HG03039 (cell line): ENCODE measurements at regions not wholly inside any gene's neighbourhood (a gene's known extent, or its start where the extent isn't known, plus 50 kb on each side); places are given as distances from the start of the nearest gene placed in this dataset.

ENCODE experiments used
- ATAC-seq: cut with Tn5 transposase; IDR thresholded peaks from one replicate; pipeline ENCODE4 v1.9.1; 2021; ENCODE audit warnings: mild to moderate bottlenecking, moderate library complexity; ENCODE audit not compliant: unreplicated experiment

GRCh38 chr9:97747201-97747965, 50.2 kb upstream of the XPA start:
- no peak for ATAC-seq

- no peak for ATAC-seq
Observed at GRCh38 chr9:97748525-97748924, 51.4 kb upstream of the XPA start.

- no peak for ATAC-seq
Observed at GRCh38 chr9:97749928-97750327, 52.8 kb upstream of the XPA start.

DNA sequence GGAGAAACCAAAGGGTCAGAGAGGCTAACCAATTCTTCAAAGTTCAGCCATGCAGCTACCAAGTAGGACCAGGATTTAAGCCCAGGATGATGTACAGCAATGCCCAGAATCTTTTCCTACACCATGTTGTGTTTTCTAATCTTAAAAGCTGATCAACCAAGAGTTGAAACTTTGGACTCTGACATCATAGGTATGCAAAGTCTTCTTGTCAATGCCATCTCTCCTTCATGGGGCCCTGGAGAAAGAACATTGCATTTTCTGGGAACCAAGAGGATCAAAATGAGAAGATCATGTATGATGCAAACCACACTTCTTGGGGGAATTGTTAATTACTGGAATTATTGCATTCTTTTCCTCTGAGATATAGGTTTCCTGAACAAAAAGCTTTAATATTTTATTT, 54.4 kb upstream of the XPA start:
- ATAC-seq: no peak

DNA sequence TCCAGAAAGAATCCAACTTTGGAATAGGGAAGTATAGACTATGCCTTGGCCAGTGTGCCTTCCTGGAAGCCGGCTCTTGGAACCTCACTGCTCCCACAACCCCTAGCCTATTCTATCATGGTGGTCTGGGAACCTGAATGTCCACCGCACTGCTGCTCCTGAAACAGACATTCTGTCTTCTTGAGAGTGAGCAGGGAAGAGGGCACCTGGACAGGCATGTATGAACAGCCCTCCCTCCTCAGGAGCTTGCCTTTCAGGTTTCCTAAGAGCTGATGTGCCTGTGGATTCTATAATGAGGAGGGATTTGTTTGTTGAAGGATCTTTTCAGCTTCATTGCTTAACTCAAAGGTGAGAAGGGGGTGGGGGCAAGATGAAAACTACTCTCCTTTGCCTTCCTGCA, 55.1 kb upstream of the XPA start:
- no peak for ATAC-seq

DNA sequence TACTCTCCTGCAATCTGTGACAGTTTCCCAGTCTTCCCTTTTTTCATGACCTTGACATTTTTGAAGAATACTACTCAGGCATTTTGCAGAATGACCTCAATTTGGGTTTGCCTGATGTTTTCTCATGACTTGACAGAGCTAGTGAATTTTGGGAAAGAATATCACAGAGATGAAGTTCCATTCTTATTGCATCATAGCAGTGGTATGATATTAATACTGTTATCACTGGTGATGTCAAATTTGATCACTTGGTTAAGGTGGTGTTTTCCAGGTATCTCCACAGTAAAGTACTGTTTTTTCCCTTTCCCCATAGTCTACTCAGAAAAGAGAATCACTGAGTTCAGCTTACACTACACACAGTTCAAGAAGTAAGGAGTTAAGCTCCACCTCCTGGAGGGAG, 56.2 kb upstream of the XPA start:
- no peak for ATAC-seq

- ATAC-seq: no peak
Observed at GRCh38 chr9:97753975-97754374, 56.8 kb upstream of the XPA start.

GRCh38 chr9:97755618-97756267, 58.6 kb upstream of the XPA start:
- ATAC-seq: no peak

DNA sequence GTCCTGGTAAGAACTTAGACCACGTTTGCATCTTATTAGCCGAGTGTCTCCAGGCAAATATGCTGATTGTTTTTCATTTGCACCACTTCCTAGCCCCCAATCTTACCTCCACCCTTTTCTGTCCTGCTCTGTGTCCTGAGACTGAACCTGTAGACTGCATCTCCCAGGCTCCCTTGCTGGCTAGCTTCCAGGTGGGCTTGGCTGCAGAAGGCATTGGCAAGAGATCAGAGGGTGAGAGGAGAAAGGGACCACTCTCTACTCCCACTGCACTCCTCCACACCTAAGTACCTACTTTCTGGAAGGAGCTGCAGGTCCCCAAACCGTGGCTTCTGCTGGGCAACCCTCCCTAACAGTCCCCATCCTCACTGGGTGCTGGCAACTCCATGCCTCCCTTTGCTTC, 59.9 kb upstream of the XPA start:
- no peak for ATAC-seq

- ATAC-seq: no peak
Observed at GRCh38 chr9:97758334-97758916, 61.3 kb upstream of the XPA start.

GRCh38 chr9:97759581-97760288, 62.6 kb upstream of the XPA start:
- no peak for ATAC-seq

GRCh38 chr9:97761056-97761598, 64.0 kb upstream of the XPA start:
- no peak for ATAC-seq

DNA sequence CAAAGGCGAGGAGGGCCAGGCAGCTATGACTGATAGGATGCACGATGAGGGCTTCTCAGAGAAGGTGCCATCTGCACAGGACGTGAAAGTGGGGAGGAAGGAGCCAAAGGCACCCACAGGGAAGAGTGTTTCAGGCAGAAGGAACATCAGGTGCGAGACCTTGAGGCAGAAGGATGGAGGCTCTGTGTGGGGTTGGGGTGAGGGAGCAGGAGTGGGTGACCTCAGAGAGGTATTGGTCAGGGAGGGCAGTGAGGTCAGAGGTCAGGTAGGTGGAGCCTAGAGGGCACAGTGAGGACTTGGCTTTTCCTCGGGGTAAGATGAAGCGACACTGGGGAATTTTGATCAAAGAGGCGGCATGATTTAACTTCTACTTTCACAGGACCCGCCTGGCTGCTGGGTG, 64.7 kb upstream of the XPA start:
- ATAC-seq: no peak

GRCh38 chr9:97763874-97764273, 66.7 kb upstream of the XPA start:
- ATAC-seq: no peak

DNA sequence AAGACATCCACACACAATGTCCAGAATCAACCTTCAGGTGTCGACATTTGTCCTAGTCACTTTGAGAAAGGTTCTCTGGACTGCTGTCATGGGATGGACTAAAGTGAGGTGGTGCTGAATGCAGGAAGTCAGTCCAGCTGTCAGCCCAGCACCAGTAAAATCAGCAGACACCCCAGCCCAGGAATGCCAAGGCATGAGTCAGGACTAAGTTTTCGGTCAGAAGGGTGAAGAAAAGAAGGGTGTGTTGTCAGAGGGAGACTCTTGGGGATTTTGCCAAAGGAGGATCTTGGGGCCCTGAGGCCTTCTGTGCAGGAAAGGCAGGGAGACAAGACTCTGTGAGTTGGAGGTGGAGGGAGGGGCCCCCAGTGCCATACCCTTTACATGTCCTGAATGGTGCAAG, 69.0 kb upstream of the XPA start:
- no peak for ATAC-seq

GRCh38 chr9:97766610-97767009, 69.5 kb upstream of the XPA start:
- no peak for ATAC-seq

GRCh38 chr9:97767891-97768290, 70.8 kb upstream of the XPA start:
- no peak for ATAC-seq

GRCh38 chr9:97768746-97769145, 71.6 kb upstream of the XPA start:
- no peak for ATAC-seq

DNA sequence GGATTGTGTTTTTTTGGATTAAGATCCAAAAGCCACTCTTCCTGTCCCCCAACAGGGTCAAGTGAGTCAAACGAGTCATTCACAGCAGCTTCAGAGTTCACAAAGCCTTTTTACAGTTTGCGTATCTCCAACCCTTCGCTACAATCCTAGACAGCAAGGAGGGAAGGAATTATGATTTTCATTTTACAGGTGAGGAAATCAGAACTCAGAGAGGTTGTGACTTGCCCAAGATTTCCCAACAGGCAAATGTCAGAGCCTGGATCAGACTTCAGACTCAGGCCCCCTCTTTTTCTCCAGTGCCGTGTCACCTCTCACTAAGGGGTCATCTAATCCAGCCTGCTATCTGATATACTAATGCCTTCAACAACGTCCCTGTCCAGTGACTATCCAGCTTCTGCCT, 72.1 kb upstream of the XPA start:
- no peak for ATAC-seq

GRCh38 chr9:97770808-97771372, 73.8 kb upstream of the XPA start:
- no peak for ATAC-seq

GRCh38 chr9:97771641-97772040, 74.5 kb upstream of the XPA start:
- no peak for ATAC-seq
